KMS-11 (cell line): ENCODE measurements at regions not wholly inside any gene's neighbourhood (a gene's known extent, or its start where the extent isn't known, plus 50 kb on each side); places are given as distances from the start of the nearest gene placed in this dataset.
A peak's percentile ranks its signal among the peaks of the same experiment; 100 is the strongest.
"Not testable (repeated sequence)": the region's sequence is repeated elsewhere in the genome, so short reads cannot be mapped to it uniquely, and the experiment has no call there.

ENCODE experiments used
- H2AFZ ChIP-seq: fragments of 200-600 bp; sonication (generic); 2 replicates; pipeline ENCODE4 v1.6.1; 2016; ENCODE audit warnings: antibody characterized with exemption, mixed run types, low read depth
- H3K27ac ChIP-seq: fragments of 200-600 bp; sonication (generic); 2 replicates; pipeline ENCODE4 v1.6.1; 2016; ENCODE audit warnings: mild to moderate bottlenecking, mixed run types
- H3K27me3 ChIP-seq: fragments of 200-600 bp; sonication (generic); 2 replicates; pipeline ENCODE4 v1.6.1; 2017; ENCODE audit warnings: mild to moderate bottlenecking, low read depth, mixed run types, moderate library complexity; ENCODE audit not compliant: insufficient read depth
- H3K36me3 ChIP-seq: fragments of 200-600 bp; sonication (generic); 2 replicates; pipeline ENCODE4 v1.6.1; 2017; ENCODE audit warnings: mild to moderate bottlenecking, mixed run types; ENCODE audit not compliant: insufficient read depth
- H3K4me1 ChIP-seq: fragments of 200-600 bp; sonication (generic); 2 replicates; pipeline ENCODE4 v1.6.1; 2016; ENCODE audit warnings: mild to moderate bottlenecking, low read depth, mixed run types; ENCODE audit not compliant: poor library complexity, severe bottlenecking
- H3K4me2 ChIP-seq: fragments of 200-600 bp; sonication (generic); 2 replicates; pipeline ENCODE4 v1.7.0; 2016; ENCODE audit warnings: mild to moderate bottlenecking, mixed run types
- H3K4me3 ChIP-seq: fragments of 200-600 bp; sonication (generic); IDR thresholded peaks from 2 replicates; pipeline ENCODE4 v1.6.1; 2017; ENCODE audit warnings: low read depth, low read length, mixed read lengths; ENCODE audit not compliant: insufficient read depth
- H3K79me2 ChIP-seq: fragments of 200-600 bp; sonication (generic); 2 replicates; pipeline ENCODE4 v1.6.1; 2016; ENCODE audit warnings: low read depth, mixed run types; ENCODE audit not compliant: insufficient read depth
- H3K9ac ChIP-seq: fragments of 200-600 bp; sonication (generic); 2 replicates; pipeline ENCODE4 v1.6.1; 2016; ENCODE audit warnings: mild to moderate bottlenecking, mixed run types
- H4K20me1 ChIP-seq: fragments of 200-600 bp; sonication (generic); 2 replicates; pipeline ENCODE4 v1.6.1; 2016; ENCODE audit warnings: mild to moderate bottlenecking, mixed run types; ENCODE audit not compliant: insufficient read depth
- CTCF ChIP-seq: fragments of 200-600 bp; sonication (generic); conservative IDR thresholded peaks from 2 replicates; pipeline ENCODE4 v1.6.1; 2017; ENCODE audit warnings: low read depth, mild to moderate bottlenecking, antibody characterized with exemption, low read length, moderate library complexity, mixed read lengths

GRCh38 chr10:30726783-30727414, 97.3 kb upstream of the LYZL2 start:
- TF ChIP-seq CTCF = peak; percentile 80
- not testable (repeated sequence) for H3K4me1 ChIP-seq, H3K27ac ChIP-seq, H3K9ac ChIP-seq, H3K4me2 ChIP-seq, H4K20me1 ChIP-seq, H3K36me3 ChIP-seq, H3K27me3 ChIP-seq, H3K4me3 ChIP-seq, H2AFZ ChIP-seq, H3K79me2 ChIP-seq

DNA sequence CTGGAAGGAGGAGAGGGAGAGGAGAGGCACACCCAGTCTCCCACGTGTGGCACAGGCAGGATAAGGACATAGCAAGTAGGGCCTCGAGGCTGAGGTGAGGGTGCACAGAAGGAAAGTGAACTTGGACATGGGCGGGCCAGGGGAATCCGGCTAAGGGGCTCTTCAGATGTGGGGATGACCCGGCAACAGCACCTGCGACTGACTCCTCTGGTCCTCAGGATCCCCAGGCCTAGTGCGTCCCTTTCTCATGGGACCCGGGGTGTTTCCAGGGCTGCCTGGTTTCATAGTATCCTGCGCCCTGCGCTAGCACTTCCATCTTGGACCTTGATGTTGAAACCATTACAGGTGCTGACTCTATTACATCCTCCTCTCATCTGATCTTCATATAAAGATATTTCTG, 96.1 kb upstream of the LYZL2 start:
- Histone ChIP-seq H2AFZ (no peak overlapping the region), H3K36me3 (no peaks in the 10 kb centered on the region), H4K20me1 (no peaks in the 10 kb centered on the region), H3K4me1 (no peaks in the 10 kb centered on the region), H3K4me2 (no peak overlapping the region), H3K27ac (no peak overlapping the region), H3K9ac (no peak overlapping the region), H3K4me3 (no peak overlapping the region), H3K79me2 (no peaks in the 10 kb centered on the region), H3K27me3 (no peaks in the 10 kb centered on the region)
- TF ChIP-seq CTCF = no peak

DNA sequence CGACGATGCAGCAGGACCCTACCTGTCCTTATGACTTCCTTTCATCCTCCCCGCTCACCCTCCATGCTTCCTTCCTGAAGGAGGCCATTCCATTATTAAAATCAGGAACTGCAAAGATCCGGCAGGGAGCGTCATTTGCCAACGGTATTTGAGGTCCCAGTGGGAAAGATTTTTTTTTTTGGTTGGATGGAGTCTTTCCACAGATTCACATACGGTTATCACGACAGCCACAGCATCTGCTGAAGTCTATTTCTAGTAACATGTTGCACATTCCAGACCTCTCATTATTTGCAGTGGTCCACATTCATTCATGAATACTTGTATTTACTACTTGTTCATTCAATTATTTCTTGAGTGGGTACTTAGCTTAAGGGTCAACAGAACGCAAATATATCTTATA, 94.7 kb upstream of the LYZL2 start:
- H3K4me2 ChIP-seq = no peak overlapping the region
- no peaks in the 10 kb centered on the region for H3K4me1 ChIP-seq
- H3K27me3 ChIP-seq = no peaks in the 10 kb centered on the region
- H4K20me1 ChIP-seq = no peaks in the 10 kb centered on the region
- H3K9ac ChIP-seq = no peak overlapping the region
- H3K36me3 ChIP-seq = no peaks in the 10 kb centered on the region
- H3K4me3 ChIP-seq = no peak overlapping the region
- TF ChIP-seq CTCF = no peak
- H3K79me2 ChIP-seq = no peaks in the 10 kb centered on the region
- H3K27ac ChIP-seq = no peak overlapping the region
- H2AFZ ChIP-seq = no peak overlapping the region

DNA sequence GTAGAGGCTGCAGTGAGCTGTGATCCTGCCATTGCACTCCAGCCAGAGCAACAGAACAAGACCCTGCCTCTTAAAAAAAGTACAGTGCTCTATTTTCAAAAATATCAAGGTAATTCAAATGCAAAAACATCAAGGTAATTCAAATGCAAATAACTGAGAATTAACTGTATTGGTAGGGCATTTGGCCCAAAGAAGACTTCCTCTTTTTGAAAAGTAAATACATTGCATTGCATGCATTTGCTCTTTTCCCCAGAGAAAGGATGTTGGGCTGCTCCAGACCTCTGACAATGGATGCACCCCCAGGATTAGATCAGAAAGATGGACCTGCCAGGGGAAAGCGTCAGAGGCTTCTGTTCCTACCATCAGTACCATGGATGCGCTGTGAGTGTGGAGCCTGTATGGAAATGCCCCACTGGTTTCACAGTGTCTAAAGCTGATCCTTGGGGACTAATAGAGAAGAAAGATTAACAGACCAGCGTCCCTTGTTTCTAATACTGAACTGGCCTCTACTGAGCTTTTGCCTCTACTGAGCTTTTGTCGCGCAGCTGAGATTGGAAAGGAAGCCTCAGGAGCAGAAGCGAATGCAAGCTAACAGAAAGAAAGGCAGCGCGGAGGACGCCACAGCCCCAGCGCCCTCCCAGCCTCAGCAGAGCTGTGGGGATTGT, 93.5 kb upstream of the LYZL2 start:
- no peak for TF ChIP-seq CTCF

More for the DNA sequence above, 93.5 kb upstream of the LYZL2 start:
- Histone ChIP-seq H3K36me3 (no peaks in the 10 kb centered on the region), H3K4me1 (no peaks in the 10 kb centered on the region), H3K9ac (no peak overlapping the region), H3K27ac (no peak overlapping the region), H2AFZ (no peak overlapping the region), H3K27me3 (no peaks in the 10 kb centered on the region), H4K20me1 (no peaks in the 10 kb centered on the region), H3K4me2 (no peak overlapping the region), H3K4me3 (no peak overlapping the region), H3K79me2 (no peaks in the 10 kb centered on the region)
